ENCODE measurements at regions not wholly inside any gene's neighbourhood (a gene's known extent, or its start where the extent isn't known, plus 50 kb on each side); places are given as distances from the start of the nearest gene placed in this dataset.
"Not testable (repeated sequence)": the region's sequence is repeated elsewhere in the genome, so short reads cannot be mapped to it uniquely, and the experiment has no call there.

- no peak for DNase-seq (ENCODE audit: low spot score)
Observed at GRCh38 chr5:85170183-85170582, 785.5 kb upstream of the EDIL3 start.

DNA sequence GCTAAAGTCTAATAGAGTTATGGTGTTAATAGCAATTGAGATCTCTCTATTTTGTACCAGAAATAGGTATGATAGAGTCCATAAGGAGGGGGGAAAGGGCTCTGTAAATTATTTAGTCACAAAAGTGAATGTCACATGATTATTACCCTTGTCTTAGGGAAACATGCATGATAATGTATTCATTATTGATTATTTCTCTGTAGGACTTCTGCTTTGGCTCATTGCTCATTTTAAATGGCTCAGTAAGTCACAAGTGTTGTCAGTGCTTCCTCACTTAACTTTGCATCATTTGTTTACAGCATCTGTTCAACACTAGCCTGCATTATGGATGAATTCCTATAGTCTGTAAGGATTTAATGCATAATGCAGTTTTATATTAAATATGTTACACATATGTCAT is 788.8 kb upstream of the EDIL3 start:
- no peak for DNase-seq (ENCODE audit: low spot score)

DNA sequence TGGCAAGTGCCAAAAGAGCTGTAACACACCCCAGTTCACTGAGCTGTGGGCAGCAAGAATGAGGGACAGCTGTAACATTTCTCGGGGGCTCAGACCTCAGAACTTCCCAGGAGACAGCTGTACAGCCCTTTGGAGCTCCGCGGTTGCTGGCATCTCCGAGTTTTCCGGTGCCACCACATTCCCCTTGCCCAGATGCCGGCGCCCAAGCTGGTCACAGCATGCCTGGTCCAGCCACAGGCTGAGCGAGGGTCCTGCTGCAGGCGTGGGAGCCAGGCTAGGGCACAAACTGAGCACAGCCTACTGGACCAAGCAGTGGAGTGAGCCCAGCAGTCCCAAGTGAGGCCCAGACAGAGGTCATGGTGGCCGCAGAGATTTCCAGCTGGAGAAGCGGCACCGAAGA is 797.7 kb upstream of the EDIL3 start:
- DNase-seq (ENCODE audit: low spot score): no peak

DNA sequence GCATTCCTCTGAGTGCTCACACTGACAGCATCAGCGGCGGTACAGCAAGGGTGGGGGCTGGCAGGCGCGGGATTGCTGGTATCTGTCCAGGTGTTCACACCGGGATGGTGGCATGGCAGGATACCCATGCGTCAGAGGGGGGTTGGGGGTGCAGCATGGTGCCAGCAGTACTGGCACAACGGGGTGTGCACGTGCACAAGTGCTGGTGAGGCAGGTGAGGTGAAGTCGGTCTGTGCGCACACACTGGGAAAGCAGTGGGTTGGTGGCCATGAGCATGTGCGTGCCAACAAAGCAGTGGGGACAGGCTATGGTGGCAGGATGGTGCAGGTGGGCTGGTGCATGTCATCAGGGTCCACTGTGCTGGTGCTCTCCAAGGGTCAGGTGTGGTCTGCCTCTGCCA is 819.6 kb upstream of the EDIL3 start:
- no peak for DNase-seq (ENCODE audit: low spot score)

DNA sequence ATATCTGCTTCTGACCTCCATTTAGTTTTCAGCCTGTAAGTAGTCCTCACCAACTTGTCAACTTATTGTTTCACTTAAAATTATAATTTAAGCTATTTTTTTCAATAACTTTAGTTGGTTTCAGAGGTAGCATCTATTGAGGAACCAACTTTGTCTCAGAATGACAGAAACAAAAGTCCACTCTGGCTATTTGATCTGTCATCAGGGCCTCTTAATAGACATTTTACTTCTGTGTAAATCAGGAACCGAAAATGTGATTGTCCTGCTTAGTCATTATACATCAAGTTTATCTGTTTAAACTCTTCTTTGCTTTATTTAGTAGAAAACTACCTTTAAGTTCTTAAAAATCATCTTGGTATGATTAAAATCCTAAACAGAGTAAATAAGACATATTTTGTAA is 820.8 kb upstream of the EDIL3 start:
- no peak for DNase-seq (ENCODE audit: low spot score)

- no peak for DNase-seq (ENCODE audit: low spot score)
Observed at GRCh38 chr5:85225388-85225787, 840.7 kb upstream of the EDIL3 start.

DNA sequence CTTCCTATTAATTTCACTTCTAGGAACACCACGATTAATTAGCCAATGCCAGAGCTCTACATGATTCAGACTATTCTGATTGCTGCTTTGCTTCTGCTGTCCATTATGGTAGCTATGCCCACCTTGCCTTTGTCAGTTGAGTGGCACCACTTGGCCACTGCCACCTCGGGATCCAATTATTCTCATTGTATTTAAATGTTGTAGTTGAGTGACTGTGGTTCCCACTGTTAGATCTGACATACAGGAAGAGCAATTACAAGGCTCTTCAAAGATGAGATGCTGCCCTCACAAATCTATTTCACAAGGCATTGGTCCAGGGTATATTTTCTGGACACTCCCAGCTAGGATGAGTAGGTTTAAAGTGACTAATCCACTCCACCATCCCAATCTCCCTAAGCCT is 864.5 kb upstream of the EDIL3 start:
- DNase-seq (ENCODE audit: low spot score): no peak

- DNase-seq (ENCODE audit: low spot score): no peak
Observed at GRCh38 chr5:85263125-85263524, 878.4 kb upstream of the EDIL3 start.

DNA sequence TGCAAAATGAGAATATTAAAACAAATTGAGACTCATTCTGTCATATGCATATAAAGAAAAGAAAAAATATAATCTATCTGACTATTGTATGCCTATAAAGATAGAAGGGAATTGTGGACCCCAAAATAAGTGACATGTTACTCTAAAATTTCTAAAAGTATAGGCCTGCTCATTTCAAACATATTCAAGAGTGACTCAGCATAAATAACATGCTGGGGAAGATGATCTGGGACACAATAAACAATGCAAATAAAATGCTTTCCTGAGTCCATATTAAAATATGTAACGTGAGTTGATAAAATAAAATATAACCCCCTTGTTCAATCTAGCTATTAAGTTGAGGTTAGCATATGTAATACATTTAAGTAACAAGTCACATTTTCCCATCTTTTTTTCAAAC is 882.0 kb upstream of the EDIL3 start:
- no peak for DNase-seq (ENCODE audit: low spot score)

- DNase-seq (ENCODE audit: low spot score): no peak
Observed at GRCh38 chr5:85268194-85268593, 883.5 kb upstream of the EDIL3 start.

- no peak for DNase-seq (ENCODE audit: low spot score)
Observed at GRCh38 chr5:85278193-85278592, 893.5 kb upstream of the EDIL3 start.

DNA sequence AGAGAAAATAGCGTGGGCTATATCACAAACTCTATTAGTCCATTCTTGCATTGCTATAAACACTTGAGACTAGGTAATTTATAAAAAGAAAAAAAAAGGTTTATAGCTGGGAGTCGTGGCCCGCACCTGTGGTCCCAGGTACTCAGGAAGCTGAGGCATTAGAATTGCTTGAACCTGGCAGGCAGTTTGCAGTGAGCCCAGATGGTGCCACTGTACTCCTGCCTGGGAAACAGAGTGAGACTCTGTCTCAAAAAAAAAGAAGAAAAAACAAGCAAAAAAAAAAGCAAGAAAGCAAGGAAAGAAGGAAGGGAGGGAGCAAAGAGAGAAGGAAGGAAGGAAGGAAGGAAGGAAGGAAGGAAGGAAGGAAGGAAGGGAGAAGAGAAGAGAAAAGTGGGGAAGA is 904.2 kb upstream of the EDIL3 start:
- no peak for DNase-seq (ENCODE audit: low spot score)

GRCh38 chr5:85293145-85293785 is 908.6 kb upstream of the EDIL3 start:
- no peak for DNase-seq (ENCODE audit: low spot score)

DNA sequence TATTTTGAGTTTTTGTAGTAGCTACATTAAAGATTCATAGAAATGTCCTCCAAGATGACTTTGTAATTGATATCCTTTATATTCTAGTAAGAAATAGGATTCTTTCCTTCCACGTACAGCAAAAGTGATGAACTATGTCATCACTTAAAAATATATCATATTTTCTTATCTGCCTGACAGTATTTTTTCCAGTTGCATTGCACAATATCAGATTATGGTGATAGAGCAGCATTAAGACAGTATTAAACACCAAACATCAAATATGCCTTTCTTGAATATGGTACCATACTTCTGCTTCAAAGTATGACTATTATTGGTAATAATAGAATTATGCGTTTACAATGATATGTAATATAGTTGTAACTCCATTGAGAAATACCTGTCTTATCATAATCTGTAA is 919.8 kb upstream of the EDIL3 start:
- no peak for DNase-seq (ENCODE audit: low spot score)

DNA sequence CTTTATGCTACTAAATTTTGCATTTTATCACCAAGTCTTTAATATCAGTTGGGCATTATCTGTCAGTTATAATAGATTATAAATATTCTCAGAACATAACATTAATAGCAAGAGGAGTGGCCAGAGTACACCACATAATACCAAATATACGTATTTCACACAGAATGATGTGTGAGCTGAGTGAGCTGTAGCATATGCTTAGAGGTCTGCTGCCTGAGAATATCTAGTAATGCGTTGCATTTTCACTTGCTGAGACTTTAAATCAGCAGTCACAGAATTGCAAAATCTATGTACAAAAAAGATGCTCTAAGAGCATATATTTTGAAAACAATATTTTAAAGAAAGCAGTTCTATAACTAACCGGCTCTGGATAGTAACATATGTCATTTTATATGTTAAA is 921.1 kb upstream of the EDIL3 start:
- no peak for DNase-seq (ENCODE audit: low spot score)

- no peak for DNase-seq (ENCODE audit: low spot score)
Observed at GRCh38 chr5:85311536-85311935, 926.9 kb upstream of the EDIL3 start.

GRCh38 chr5:85320495-85320894 is 935.8 kb upstream of the EDIL3 start:
- DNase-seq (ENCODE audit: low spot score): no peak

DNA sequence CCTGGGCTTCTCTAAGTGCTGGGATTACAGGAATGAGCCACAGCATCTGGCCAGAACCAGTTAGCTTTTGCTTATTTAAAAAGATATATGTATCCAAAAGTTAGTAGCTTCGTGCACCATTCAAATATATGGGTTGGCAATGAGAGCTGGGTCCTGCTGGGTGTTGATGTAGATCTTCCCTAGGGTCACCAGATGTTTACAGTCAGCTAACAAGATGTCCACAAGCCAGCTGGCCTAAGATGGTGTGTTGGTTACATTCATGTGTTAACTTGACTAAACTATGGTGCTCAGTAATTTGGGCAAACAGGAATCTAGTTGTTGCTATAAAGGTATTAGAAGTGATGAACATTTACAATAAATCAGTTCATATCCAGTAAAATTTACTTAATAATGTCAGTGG is 948.6 kb upstream of the EDIL3 start:
- no peak for DNase-seq (ENCODE audit: low spot score)

DNA sequence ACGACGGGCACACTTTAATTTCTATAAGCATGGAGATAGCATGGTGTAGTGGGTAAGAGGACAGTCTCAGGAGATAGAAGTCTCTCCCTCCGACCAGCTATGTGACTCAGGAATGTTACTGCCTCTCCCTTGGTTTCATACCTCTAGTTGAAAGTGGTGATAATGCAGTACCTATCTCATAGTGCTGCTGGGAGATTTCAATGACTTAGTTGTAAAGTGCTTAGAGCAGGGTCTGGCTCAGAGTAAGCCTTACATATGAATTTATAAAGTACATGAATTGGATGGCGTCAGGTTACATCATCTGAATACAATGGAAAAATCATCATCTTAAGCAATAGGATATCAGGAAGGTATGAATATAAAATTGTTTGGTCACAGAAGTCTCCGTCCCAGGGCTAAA is 952.8 kb upstream of the EDIL3 start:
- no peak for DNase-seq (ENCODE audit: low spot score)

DNA sequence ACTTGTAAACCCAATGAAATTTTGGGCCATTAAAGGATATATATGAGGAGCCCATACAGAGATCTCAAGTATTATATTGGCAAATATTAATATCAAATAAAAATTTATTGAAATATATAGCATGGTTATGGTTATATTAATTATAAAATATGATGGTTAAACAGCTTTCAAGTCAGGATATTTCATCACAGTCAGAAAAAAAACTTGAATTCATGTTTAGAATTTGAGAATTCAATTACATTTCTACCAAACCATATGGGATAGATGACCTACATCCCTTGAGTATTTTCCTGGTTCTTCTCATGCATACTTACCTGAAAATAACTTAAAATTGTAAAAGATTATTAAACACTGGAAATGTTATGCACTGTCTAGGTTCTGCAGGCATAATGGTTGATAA is 956.1 kb upstream of the EDIL3 start:
- no peak for DNase-seq (ENCODE audit: low spot score)

DNA sequence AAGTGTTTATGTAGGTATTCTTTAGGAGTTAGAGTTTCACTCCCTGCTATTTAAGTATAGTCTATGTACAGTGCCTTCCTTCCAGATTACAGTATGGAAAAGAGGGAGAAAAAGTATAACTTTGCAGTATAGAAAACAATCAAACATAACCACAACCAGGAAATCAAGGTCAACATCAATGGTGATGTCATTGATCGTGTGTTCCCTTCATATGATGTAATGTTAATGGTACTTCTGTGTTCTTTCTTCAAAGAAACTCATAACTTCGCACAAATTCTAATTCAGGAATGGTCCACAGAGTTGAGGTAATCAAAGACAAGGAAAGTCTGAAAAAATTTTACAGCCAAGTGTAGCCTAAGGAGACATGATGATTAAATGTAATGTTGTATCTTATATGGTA is 961.1 kb upstream of the EDIL3 start:
- DNase-seq (ENCODE audit: low spot score): no peak

DNA sequence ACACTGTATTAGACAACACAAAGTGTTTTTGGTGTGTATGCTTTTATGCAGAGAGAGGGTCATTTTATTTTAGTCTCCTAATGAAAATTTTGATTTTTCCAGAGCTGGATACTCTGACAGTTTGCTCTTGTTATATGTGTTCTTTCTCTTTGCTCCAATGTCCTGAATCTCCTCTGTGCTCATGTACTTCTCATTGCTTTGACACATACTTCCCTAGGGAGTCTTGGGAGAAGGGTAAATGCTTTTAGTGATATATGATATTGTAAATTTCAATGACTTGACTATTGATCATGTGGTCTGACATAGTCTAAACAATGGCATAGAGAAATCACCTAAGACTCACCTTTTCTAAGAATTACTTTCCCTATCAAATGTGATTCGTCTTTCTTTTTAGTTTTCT is 972.6 kb upstream of the EDIL3 start:
- DNase-seq (ENCODE audit: low spot score): no peak

DNA sequence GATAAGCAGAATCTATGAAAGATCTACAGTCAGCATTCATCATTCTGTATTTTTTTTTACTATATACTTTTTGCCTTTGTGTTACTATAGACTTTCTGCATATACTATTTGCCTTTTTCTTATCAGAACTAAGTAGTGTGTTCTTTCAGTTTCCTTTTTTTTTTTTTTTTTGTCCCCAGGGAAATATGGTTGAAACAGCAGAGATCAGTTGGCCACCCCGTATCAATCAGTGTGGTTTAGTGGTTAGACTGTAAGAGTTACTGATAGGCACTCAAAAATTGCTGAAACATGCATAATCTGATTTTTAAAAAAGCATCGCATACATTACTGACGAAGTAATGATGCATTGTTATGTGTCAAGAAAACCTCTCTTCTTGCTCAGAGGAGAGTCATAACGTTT is 990.8 kb upstream of the EDIL3 start:
- DNase-seq (ENCODE audit: low spot score): no peak

DNA sequence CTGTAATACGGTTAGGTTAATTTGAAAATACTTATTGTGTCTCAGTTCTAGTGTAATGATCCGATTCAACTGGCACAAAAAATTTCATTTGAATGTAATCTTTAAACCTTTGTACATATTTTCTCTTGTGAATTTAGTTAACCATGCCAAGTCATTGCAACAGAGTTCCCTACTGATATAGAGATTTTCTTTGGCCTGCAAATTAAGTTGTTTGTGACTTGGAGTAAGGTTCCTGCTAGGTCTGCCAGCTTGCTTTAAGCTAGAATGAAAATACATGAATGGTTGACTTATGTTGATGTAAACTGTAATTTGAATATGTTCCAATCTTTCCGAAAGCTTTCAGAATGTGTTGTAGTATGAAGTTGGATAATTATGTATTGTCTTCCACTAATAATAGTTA is 1004.1 kb upstream of the EDIL3 start:
- DNase-seq (ENCODE audit: low spot score): no peak

GRCh38 chr5:85392309-85392708 is 1007.6 kb upstream of the EDIL3 start:
- DNase-seq (ENCODE audit: low spot score): not testable (repeated sequence)
